Hepatocyte (in vitro differentiated cells): ENCODE measurements at regions not wholly inside any gene's neighbourhood (a gene's known extent, or its start where the extent isn't known, plus 50 kb on each side); places are given as distances from the start of the nearest gene placed in this dataset.

Experiments
- DNase-seq: peaks from one replicate; pipeline ENCODE4 v3.0.0-alpha.2; 2016; ENCODE audit warnings: low spot score
- H2AFZ ChIP-seq: fragments of 200-600 bp; sonication (generic); 2 replicates; pipeline ENCODE4 v1.6.0; 2016; ENCODE audit warnings: antibody characterized with exemption, mild to moderate bottlenecking
- H3K27ac ChIP-seq: fragments of 200-600 bp; sonication (generic); 2 replicates; pipeline ENCODE4 v1.5.1; 2016; ENCODE audit warnings: mild to moderate bottlenecking
- H3K27me3 ChIP-seq: fragments of 200-600 bp; sonication (generic); 2 replicates; pipeline ENCODE4 v1.6.1; 2016
- H3K36me3 ChIP-seq: fragments of 200-600 bp; sonication (generic); replicated peaks from 2 replicates; pipeline ENCODE4 v1.5.1; 2016; ENCODE audit warnings: low read depth; ENCODE audit not compliant: insufficient read depth
- H3K4me1 ChIP-seq: fragments of 200-600 bp; sonication (generic); 2 replicates; pipeline ENCODE4 v1.5.1; 2016; ENCODE audit warnings: mild to moderate bottlenecking, moderate library complexity; ENCODE audit not compliant: insufficient read depth
- H3K4me2 ChIP-seq: fragments of 200-600 bp; sonication (generic); 2 replicates; pipeline ENCODE4 v1.6.0; 2016
- H3K4me3 ChIP-seq: fragments of 200-600 bp; sonication (generic); 2 replicates; pipeline ENCODE4 v1.5.1; 2016; ENCODE audit warnings: mild to moderate bottlenecking
- H3K79me2 ChIP-seq: fragments of 200-600 bp; sonication (generic); 2 replicates; pipeline ENCODE4 v1.6.0; 2017; ENCODE audit warnings: mild to moderate bottlenecking
- H3K9me2 ChIP-seq: fragments of 200-600 bp; sonication (generic); replicated peaks from 2 replicates; pipeline ENCODE4 v1.6.0; 2017; ENCODE audit warnings: mild to moderate bottlenecking; ENCODE audit not compliant: insufficient read depth
- H3K9me3 ChIP-seq: fragments of 200-600 bp; sonication (generic); 2 replicates; pipeline ENCODE4 v1.5.1; 2016; ENCODE audit warnings: low read depth, mild to moderate bottlenecking
- H4K20me1 ChIP-seq: fragments of 200-600 bp; sonication (generic); 2 replicates; pipeline ENCODE4 v1.6.0; 2016; ENCODE audit warnings: mild to moderate bottlenecking; ENCODE audit not compliant: insufficient read depth, poor library complexity, severe bottlenecking
- EZH2 ChIP-seq: fragments of 200-600 bp; sonication (generic); IDR thresholded peaks from 2 replicates; pipeline ENCODE4 v1.6.1; 2016; ENCODE audit warnings: antibody characterized with exemption, mild to moderate bottlenecking, borderline replicate concordance
- EZH2phosphoT487 ChIP-seq: fragments of 200-600 bp; sonication (generic); IDR thresholded peaks from one replicate; pipeline ENCODE4 v1.6.1; 2018; ENCODE audit warnings: antibody characterized with exemption, mild to moderate bottlenecking, low read depth, moderate library complexity; ENCODE audit not compliant: unreplicated experiment, severe bottlenecking
- WGBS: methylation state at CpG from one replicate; pipeline ENCODE4 v1.1.6; 2016; ENCODE audit warnings: low lambda C conversion rate; ENCODE audit errors: missing lambda C conversion rate; 5-methylcytosine and 5-hydroxymethylcytosine counted together
- TF ChIP-seq, protein P1 (sequence below): fragments of 200-600 bp; sonication (generic); IDR thresholded peaks from 2 replicates; pipeline ENCODE4 v1.5.1; 2016; ENCODE audit warnings: antibody characterized with exemption, mild to moderate bottlenecking; ENCODE audit not compliant: poor library complexity

DNA sequence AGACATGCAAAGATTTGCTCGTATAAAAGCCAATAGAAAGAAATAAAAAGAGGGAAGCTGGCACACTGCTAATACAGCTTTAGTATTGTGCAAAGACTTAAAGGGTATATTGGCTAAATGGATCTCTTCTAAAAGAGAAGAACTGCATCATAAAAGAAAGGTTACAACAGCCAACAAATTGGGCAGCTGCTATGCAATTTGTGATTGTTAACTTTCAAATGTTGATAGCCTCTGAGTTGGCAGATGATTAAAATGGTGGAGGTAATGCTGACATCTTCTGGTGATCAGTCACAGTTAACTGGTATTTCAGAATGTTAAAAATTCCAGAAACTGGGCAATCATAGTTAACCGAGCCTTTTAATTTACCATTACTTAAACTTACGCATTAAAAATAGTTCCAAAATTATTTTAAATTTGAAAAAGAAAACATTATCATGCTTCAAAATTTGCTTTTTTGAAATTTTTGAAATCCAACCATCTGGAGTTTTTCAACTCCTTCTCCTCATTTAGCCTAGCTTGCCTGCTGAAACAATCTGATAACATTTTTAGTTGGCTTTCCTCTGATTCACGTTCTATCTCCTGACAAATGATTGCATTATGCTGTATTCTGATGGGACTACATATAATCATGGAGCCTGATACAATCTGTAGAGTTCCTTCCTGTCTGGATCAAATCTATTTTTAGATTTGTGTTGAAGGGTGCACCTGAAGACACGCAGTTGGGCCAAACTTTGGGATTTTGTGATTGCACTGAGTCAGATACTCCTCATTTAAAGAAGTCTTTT lies 144.0 kb upstream of the PDZRN3 start:
- no peaks in the 10 kb centered on the region for H4K20me1 ChIP-seq
- H3K9me3 ChIP-seq, result no peaks in the 10 kb centered on the region
- TF ChIP-seq, protein P1, sequence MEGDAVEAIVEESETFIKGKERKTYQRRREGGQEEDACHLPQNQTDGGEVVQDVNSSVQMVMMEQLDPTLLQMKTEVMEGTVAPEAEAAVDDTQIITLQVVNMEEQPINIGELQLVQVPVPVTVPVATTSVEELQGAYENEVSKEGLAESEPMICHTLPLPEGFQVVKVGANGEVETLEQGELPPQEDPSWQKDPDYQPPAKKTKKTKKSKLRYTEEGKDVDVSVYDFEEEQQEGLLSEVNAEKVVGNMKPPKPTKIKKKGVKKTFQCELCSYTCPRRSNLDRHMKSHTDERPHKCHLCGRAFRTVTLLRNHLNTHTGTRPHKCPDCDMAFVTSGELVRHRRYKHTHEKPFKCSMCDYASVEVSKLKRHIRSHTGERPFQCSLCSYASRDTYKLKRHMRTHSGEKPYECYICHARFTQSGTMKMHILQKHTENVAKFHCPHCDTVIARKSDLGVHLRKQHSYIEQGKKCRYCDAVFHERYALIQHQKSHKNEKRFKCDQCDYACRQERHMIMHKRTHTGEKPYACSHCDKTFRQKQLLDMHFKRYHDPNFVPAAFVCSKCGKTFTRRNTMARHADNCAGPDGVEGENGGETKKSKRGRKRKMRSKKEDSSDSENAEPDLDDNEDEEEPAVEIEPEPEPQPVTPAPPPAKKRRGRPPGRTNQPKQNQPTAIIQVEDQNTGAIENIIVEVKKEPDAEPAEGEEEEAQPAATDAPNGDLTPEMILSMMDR, result peak; percentile 23
- TF ChIP-seq EZH2phosphoT487, result no peak
- H2AFZ ChIP-seq, result no peak overlapping the region
- peaks cover 5% of the 10 kb centered on the region for H3K4me1 ChIP-seq
- H3K4me3 ChIP-seq, result no peak overlapping the region
- H3K27me3 ChIP-seq, result no peaks in the 10 kb centered on the region
- no peak overlapping the region for H3K27ac ChIP-seq
- 77% methylated on average over 5 of the region's 5 CpGs for WGBS
- no peak overlapping the region for H3K4me2 ChIP-seq
- no peaks in the 10 kb centered on the region for H3K36me3 ChIP-seq
- no peak for DNase-seq
- H3K9me2 ChIP-seq, result no peaks in the 10 kb centered on the region
- no peaks in the 10 kb centered on the region for H3K79me2 ChIP-seq

GRCh38 chr3:73766599-73767381 lies 142.0 kb upstream of the PDZRN3 start:
- Histone ChIP-seq H2AFZ (peak overlapping the region; percentile 66), H3K9me2 (no peaks in the 10 kb centered on the region), H3K4me2 (peak overlapping the region; percentile 68), H3K36me3 (no peaks in the 10 kb centered on the region), H3K4me3 (no peak overlapping the region), H3K27me3 (no peaks in the 10 kb centered on the region), H3K9me3 (no peaks in the 10 kb centered on the region), H3K4me1 (peaks cover 5% of the 10 kb centered on the region), H3K27ac (peak overlapping the region; percentile 91), H3K79me2 (no peaks in the 10 kb centered on the region), H4K20me1 (no peaks in the 10 kb centered on the region)
- DNase-seq, result peak; percentile 38
- 55% methylated on average over 7 of the region's 7 CpGs for WGBS
- TF ChIP-seq EZH2phosphoT487, result no peak
- TF ChIP-seq, protein P1, result no peak
- no peak for TF ChIP-seq EZH2

DNA sequence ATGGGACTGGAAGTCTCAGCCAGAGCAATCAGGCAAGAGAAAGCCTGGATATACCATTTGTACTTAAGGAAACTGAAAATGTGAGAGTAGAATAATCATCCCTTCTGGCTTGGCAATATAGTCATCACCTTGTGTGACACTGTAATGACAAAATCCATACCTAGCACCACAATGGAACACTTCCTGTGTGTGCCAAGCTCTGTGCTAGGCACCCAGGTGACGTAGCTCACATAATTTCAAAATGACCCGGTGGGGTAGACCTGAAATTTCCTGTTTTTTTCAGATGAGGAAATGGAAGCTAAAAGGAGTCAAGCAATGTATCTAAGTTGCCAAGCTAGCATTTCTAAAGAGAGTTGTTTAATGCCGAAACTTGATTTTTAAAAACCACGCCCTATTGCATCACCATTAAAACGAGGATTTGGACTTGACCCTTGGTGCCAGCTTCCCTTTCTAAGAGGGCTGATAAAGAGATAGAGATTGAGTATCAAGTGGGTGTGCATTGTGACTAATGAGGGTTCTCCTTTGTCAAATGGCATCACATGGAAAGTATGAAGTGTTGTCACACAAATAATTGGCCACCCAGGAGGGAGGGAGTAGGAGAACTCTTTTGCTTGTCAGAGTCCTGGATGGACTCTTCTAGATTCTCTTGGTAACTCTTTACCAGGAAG lies 141.3 kb upstream of the PDZRN3 start:
- Histone ChIP-seq H3K36me3 (no peaks in the 10 kb centered on the region), H2AFZ (no peak overlapping the region), H4K20me1 (no peaks in the 10 kb centered on the region), H3K27me3 (no peaks in the 10 kb centered on the region), H3K4me3 (no peak overlapping the region), H3K27ac (peak overlapping the region; percentile 91), H3K4me2 (peak overlapping the region; percentile 68), H3K79me2 (no peaks in the 10 kb centered on the region), H3K9me3 (no peaks in the 10 kb centered on the region), H3K9me2 (no peaks in the 10 kb centered on the region), H3K4me1 (peaks cover 5% of the 10 kb centered on the region)
- 86% methylated on average over 5 of the region's 5 CpGs for WGBS
- no peak for DNase-seq
- TF ChIP-seq, protein P1, result no peak
- TF ChIP-seq EZH2, result no peak
- TF ChIP-seq EZH2phosphoT487, result no peak
